ENCODE measurements at regions not wholly inside any gene's neighbourhood (a gene's known extent, or its start where the extent isn't known, plus 50 kb on each side); places are given as distances from the start of the nearest gene placed in this dataset.
"Not testable (repeated sequence)": the region's sequence is repeated elsewhere in the genome, so short reads cannot be mapped to it uniquely, and the experiment has no call there.

DNA sequence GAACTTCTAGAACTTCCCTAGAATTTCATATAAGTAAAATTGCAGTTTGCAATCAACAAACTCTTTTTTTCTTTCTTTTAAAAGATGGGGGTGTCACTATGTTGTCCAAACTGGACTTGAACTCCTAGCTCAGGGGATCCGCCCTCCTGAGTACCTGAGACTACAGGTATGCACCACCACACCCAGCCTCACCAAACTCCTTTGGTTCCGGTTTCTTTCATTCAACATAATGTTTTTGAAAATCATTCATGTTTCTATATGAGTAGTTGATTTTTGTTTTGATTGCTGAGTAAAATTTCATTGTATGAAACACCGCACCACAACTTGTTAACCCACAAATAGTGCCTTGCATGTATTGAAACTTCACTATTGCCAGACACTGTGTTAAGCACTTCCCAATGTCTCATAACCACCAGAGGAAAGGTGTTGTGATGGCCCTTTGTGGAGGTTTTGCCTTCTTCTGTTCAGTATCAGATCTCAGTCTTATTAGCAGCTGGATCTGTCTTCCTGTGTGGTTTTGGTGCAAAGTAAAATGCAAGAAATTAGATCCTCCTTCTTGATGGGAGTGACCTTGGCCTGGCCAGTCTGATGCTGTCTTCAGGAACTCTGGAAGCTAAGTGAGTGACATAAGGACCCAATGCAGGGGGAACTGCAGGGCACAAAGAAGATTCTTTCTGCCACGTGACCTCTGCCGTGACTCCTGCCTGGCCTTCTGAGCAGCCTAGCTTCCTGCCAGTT, 78.8 kb upstream of the UBE2E1 start:
- TF ChIP-seq, protein P1, sequence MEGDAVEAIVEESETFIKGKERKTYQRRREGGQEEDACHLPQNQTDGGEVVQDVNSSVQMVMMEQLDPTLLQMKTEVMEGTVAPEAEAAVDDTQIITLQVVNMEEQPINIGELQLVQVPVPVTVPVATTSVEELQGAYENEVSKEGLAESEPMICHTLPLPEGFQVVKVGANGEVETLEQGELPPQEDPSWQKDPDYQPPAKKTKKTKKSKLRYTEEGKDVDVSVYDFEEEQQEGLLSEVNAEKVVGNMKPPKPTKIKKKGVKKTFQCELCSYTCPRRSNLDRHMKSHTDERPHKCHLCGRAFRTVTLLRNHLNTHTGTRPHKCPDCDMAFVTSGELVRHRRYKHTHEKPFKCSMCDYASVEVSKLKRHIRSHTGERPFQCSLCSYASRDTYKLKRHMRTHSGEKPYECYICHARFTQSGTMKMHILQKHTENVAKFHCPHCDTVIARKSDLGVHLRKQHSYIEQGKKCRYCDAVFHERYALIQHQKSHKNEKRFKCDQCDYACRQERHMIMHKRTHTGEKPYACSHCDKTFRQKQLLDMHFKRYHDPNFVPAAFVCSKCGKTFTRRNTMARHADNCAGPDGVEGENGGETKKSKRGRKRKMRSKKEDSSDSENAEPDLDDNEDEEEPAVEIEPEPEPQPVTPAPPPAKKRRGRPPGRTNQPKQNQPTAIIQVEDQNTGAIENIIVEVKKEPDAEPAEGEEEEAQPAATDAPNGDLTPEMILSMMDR (IDR thresholded peaks at IDR 0.05; ENCODE audit: borderline replicate concordance, insufficient read depth, low read depth, low read length) = no peak
- no peak overlapping the region for H3K4me3 ChIP-seq (ENCODE audit: low read depth, low read length)

DNA sequence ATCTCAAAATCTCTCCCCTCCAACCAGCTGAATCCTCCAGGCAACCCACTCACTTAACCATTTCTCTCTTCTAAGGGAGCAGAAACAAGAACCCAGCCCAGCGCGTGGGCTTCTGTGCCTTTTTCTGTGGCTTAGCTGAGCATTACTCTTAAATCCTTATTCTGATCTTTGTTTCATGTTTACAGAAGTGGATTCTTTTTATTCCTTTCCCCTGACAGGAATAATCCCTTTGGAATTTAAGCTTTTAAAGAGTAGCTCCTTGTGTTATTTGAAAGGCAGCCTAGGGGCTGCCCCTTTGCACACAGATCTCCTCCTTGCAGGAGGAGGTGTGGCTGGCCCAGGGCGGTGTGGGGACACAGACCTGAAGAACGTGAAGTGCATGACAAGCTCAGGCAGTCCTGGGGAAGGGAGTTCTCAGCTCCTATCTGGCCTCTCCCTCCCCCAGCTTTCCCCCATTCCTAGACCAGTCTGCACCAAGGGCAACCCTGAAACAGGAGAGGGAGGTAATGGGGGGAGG, 77.1 kb upstream of the UBE2E1 start:
- H3K4me3 ChIP-seq (ENCODE audit: low read depth, low read length) = no peak overlapping the region
- TF ChIP-seq, protein P1 (IDR thresholded peaks at IDR 0.05; ENCODE audit: borderline replicate concordance, insufficient read depth, low read depth, low read length) = no peak

DNA sequence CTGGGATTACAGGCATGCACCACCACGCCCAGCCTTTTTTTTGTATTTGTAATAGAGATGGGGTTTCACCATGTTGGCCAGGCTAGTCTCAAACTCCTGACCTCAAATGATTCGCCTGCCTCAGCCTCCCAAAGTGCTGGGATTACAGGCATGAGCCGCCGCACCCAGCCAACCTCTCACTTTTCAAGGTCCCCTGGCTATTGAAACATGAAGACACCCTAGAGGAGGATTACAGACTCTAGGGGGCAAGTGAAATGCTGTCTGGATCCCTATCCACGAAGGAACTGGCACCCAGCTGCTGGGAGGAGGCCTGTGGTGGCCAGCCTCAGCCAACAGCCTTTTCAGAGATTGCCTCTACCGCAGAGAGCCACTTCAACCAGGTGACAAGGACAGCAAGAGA, 76.4 kb upstream of the UBE2E1 start:
- H3K4me3 ChIP-seq (ENCODE audit: low read depth, low read length) = not testable (repeated sequence)

DNA sequence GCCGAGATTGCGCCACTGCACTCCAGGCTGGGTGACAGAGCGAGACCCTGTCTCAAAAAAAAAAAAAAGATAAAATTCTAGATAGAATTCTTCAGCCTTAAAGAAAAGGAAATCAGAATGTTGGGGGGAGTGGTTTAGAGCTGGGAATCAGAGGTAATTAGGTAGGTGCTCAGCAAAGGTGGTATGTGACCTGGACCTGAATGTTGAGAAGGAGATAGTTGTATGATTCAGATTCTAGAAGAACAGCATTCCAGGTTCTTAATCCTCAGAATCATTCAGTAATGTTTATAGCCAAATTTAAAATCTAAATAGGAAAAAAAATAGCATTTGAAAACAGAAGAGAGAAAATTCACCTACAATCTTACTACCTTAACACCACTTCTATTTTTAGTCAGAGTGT, 71.3 kb upstream of the UBE2E1 start:
- TF ChIP-seq, protein P1 (IDR thresholded peaks at IDR 0.05; ENCODE audit: borderline replicate concordance, insufficient read depth, low read depth, low read length) = no peak
- no peak overlapping the region for H3K4me3 ChIP-seq (ENCODE audit: low read depth, low read length)

DNA sequence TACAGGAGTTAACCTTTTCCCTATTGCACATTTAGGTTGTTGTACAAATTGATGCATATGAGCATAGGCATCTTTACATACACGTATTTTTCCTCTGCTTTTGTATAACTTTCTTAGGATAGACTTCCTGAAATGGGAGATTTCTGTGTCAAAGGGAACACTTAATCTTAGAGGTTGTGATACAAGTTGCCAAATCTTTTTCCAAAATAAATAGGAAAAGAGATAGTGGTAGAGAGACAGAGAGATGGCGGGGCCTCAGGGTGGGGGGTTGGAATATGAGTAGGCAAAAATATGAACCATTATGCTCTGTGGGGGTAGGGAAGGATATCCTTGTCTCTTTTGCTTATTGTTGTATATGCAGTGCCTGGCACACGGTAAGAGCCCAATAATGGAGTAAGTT, 70.7 kb upstream of the UBE2E1 start:
- TF ChIP-seq, protein P1 (IDR thresholded peaks at IDR 0.05; ENCODE audit: borderline replicate concordance, insufficient read depth, low read depth, low read length) = no peak
- H3K4me3 ChIP-seq (ENCODE audit: low read depth, low read length) = no peak overlapping the region

DNA sequence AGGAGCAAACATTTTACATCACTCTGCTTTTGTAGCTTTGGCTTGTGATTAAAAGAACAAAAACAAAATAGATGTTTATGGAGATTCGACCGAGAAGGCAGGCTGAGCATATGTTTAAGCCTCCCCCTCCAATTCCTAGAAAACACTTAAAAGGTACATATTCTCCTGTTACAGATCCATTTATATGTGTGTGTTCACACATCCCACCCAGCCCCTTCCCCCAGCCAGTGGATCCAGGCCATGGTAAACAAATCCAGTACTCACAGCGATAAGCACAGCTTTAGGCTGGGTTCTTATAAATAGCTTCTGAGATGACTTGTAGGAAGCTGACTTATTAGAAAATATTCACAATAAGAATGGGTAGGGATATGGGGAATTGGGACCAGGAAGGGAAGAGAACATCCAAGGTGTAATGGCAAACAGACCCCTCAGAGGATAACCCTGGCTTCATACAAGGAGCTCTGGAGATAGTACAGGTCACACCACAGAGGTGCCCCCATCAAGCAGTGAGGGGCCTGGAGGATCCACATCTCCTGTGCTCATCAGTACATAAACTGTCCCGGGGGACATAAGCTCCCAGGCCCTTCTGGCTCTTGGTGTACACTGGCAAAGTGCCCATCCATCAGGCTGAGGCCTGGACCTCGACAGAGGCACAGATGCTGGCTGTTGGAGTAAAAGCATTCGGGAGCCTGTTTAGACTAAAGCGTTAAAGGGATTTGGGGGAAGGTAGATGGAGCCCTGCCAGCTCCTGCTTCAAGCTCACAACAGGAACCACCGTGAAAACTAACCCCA, 70.0 kb upstream of the UBE2E1 start:
- TF ChIP-seq, protein P1 (IDR thresholded peaks at IDR 0.05; ENCODE audit: borderline replicate concordance, insufficient read depth, low read depth, low read length) = no peak
- no peak overlapping the region for H3K4me3 ChIP-seq (ENCODE audit: low read depth, low read length)

DNA sequence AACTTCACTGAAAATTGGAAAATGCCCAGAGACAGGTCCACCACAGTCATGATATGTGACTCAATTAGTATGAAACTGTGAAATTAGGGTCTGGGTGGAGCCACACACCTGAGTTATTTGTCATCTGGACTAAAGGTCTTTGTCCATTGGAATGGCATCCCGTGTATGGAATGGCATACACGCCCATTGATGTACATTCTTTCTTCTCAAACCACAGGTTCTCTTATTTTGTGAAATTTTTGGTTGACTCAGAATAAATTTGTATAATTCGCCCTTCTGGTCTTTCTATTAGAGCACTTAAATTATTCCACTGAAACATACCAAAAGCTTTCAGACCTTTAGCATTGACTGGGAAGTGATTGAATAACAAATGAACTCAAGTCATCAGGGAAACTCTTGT, 66.8 kb upstream of the UBE2E1 start:
- TF ChIP-seq, protein P1 (IDR thresholded peaks at IDR 0.05; ENCODE audit: borderline replicate concordance, insufficient read depth, low read depth, low read length) = no peak
- no peak overlapping the region for H3K4me3 ChIP-seq (ENCODE audit: low read depth, low read length)

All from GM12875 (cell line).